Upper lobe of right lung (tissue), 1 donor: ENCODE measurements at regions not wholly inside any gene's neighbourhood (a gene's known extent, or its start where the extent isn't known, plus 50 kb on each side); places are given as distances from the start of the nearest gene placed in this dataset.
"Not testable (repeated sequence)": the region's sequence is repeated elsewhere in the genome, so short reads cannot be mapped to it uniquely, and the experiment has no call there.

Experiments used
- ATAC-seq: fragments of 200-7000 bp; cut with Tn5 transposase; one replicate; pipeline ENCODE4 v1.9.1; 2020; ENCODE audit warnings: mild to moderate bottlenecking, moderate library complexity
- DNase-seq: peaks from one replicate; pipeline ENCODE4 v3.0.0-alpha.2; 2020
- H3K27ac ChIP-seq: fragments of 200-600 bp; one replicate; pipeline ENCODE4 v1.8.0; 2022
- H3K27me3 ChIP-seq: fragments of 200-600 bp; one replicate; pipeline ENCODE4 v1.8.0; 2022; ENCODE audit warnings: mild to moderate bottlenecking
- H3K36me3 ChIP-seq: fragments of 200-600 bp; one replicate; pipeline ENCODE4 v1.8.0; 2022
- H3K4me1 ChIP-seq: fragments of 200-600 bp; one replicate; pipeline ENCODE4 v1.8.0; 2022
- H3K4me3 ChIP-seq: fragments of 200-600 bp; one replicate; pipeline ENCODE4 v1.8.0; 2022; ENCODE audit warnings: mild to moderate bottlenecking
- H3K9me3 ChIP-seq: fragments of 200-600 bp; one replicate; pipeline ENCODE4 v1.8.0; 2022
- CTCF ChIP-seq: fragments of 200-600 bp; IDR thresholded peaks from one replicate; pipeline ENCODE4 v1.8.0; 2022; ENCODE audit warnings: antibody characterized with exemption
- intact Hi-C: fragments of 100-400 bp; cut with DNase I; formaldehyde crosslinking; loops from one replicate; pipeline ENCODE4 v1.11.0; 2022
- donor health status: DM: no; HTN: yes; CAD: no; lungs with severe emphysema.

- Histone ChIP-seq H3K9me3 (no peaks in the 10 kb centered on the region), H3K27ac (no peak overlapping the region), H3K27me3 (no peaks in the 10 kb centered on the region), H3K4me1 (no peaks in the 10 kb centered on the region), H3K36me3 (no peaks in the 10 kb centered on the region), H3K4me3 (no peak overlapping the region)
- no peak for TF ChIP-seq CTCF
- ATAC-seq, result peak; percentile 56
- intact Hi-C loops, result no loop called here
- no peak for DNase-seq
Observed at GRCh38 chr17:77842528-77843147, 115.9 kb upstream of the TNRC6C start.

- H3K4me1 ChIP-seq, H3K36me3 ChIP-seq, H3K27ac ChIP-seq, H3K4me3 ChIP-seq, H3K9me3 ChIP-seq, ATAC-seq, H3K27me3 ChIP-seq, intact Hi-C loops: not testable (repeated sequence)
- DNase-seq, result peak; percentile 27
Observed at GRCh38 chr17:77843255-77843895, 115.1 kb upstream of the TNRC6C start.

DNA sequence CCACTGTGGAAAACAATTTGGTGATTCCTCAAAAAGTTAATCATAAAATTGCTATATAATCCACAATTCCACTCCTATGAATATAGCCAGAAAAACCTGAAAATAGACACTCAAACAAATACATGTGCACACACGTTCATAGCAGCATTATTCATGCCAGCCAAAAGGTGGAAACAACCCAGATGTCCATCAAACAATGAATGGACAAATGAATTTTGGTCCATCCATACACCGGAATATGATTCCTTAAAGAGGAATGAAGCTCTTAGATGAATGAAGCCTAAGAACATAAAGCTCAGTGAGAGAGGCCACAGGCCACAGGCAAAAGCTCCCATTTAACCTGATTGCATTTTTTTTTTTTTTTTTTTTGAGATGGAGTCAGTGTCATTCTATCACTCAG, 114.6 kb upstream of the TNRC6C start:
- DNase-seq (no peak), ATAC-seq (no peak)
- no peaks in the 10 kb centered on the region for H3K4me1 ChIP-seq
- no peaks in the 10 kb centered on the region for H3K36me3 ChIP-seq
- H3K4me3 ChIP-seq, result no peak overlapping the region
- H3K9me3 ChIP-seq, result no peaks in the 10 kb centered on the region
- H3K27ac ChIP-seq, result no peak overlapping the region
- intact Hi-C loops, result no loop called here
- H3K27me3 ChIP-seq, result no peaks in the 10 kb centered on the region
- TF ChIP-seq CTCF, result no peak

GRCh38 chr17:77844681-77845080, 113.8 kb upstream of the TNRC6C start:
- no peaks in the 10 kb centered on the region for H3K27me3 ChIP-seq
- intact Hi-C loops, result no loop called here
- H3K4me1 ChIP-seq, result no peaks in the 10 kb centered on the region
- no peak overlapping the region for H3K27ac ChIP-seq
- H3K36me3 ChIP-seq, result no peaks in the 10 kb centered on the region
- DNase-seq (peak; percentile 58), ATAC-seq (no peak)
- TF ChIP-seq CTCF, result no peak
- no peak overlapping the region for H3K4me3 ChIP-seq
- H3K9me3 ChIP-seq, result no peaks in the 10 kb centered on the region

DNA sequence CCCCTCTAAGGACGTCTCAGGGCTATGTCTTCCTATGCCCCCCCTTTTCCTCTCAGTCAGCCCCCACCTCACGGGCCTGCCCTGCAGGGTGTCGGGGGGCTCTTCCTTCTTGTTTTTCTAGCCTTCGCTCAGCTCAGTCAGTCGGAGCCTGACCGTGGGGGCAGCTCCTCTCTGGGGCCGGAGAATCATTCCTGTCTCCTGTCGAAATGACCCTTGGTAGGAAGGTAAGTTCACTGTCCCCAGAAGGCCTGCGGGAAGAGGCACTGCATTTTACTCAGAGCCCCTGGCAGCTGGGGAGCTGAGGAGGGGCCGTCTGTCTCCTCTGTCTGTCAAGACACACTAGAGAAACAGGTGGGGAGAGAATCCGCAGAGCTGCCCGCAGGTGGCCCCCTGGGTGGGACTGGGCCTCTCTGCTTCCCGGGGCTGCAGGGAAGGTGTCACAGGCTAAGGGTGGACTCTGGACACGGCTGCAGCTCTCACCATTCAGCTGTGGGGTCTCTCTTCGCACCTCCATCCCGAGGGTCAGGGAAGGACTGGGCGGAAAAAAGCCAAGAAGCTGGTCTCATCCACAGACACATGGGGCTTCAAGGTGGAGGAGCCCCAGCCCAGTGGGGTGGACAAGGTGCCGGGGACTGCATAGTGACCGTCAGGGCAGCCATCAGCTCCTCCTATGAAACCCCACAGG, 112.8 kb upstream of the TNRC6C start:
- Histone ChIP-seq H3K27me3 (no peaks in the 10 kb centered on the region), H3K27ac (no peak overlapping the region), H3K4me1 (no peaks in the 10 kb centered on the region), H3K9me3 (no peaks in the 10 kb centered on the region), H3K36me3 (no peaks in the 10 kb centered on the region), H3K4me3 (no peak overlapping the region)
- intact Hi-C loops, result no loop called here
- TF ChIP-seq CTCF, result no peak
- ATAC-seq, result no peak
- peak; percentile 42 for DNase-seq

DNA sequence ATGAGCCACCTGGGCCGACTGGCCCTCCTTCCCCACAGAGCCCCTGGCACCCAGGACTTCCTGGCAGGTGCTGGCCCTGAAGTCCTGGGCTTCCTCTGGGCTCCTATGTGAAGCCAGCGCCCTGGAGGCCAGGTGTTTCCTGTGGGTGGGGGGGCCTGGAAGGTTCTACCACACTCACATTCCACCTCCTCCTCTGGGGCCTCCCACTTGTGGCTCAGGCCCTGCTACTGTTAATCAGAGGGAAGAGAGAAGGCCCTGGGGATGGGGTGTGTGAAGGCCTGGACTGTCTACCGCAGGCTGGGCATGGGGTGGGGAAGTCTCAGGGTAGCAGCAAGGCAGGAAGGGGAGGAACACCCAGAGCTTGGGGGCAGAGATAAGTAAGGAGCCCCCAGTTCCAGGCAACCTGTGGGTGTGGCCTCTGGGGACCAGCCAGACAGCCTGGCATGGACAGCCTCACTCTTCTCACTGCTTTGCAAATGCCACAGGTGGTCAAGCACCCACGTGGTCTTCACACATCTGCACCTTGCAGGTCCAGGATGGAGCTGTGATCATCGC, 111.9 kb upstream of the TNRC6C start:
- Histone ChIP-seq H3K36me3 (no peaks in the 10 kb centered on the region), H3K27ac (no peak overlapping the region), H3K9me3 (no peaks in the 10 kb centered on the region), H3K4me1 (no peaks in the 10 kb centered on the region), H3K4me3 (no peak overlapping the region), H3K27me3 (no peaks in the 10 kb centered on the region)
- DNase-seq (peak; percentile 61), ATAC-seq (peak; percentile 18)
- TF ChIP-seq CTCF, result no peak
- intact Hi-C loops, result no loop called here
